ENCODE measurements at regions not wholly inside any gene's neighbourhood (a gene's known extent, or its start where the extent isn't known, plus 50 kb on each side); places are given as distances from the start of the nearest gene placed in this dataset.
A peak's percentile ranks its signal among the peaks of the same experiment; 100 is the strongest.

DNA sequence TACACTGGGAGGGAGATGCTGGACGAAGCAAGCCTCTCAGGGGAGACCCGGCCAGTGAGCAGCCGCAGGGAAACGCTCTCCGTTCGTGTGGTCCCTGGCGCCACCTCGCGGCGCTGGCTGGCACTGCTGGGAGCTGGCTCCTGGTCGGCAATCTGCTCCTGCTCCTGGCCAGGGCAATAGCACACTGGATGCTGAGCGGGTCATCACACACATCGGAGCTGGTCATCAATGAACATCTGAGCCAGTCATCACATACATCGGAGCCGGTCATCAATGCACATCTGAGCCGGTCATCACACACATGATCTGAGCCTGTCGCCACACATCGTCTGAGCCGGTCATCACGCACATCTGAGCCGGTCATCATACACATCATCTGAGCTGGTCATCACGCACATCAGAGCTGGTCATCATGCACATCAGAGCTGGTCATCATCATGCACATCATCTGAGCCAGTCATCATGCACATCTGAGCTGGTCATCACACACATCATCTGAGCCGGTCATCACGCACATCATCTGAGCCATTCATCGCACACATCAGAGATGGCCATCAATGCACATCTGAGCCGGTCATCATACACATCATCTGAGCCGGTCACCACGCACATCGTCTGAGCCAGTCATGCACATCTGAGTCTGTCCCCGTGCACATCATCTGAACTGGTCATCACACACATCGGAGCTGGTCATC is 217.3 kb downstream of the RBFOX3 start:
- Mint-ChIP-seq H3K27me3 (ENCODE audit: low read depth) (peaks cover 21% of the 10 kb centered on the region), H3K27ac (no peak overlapping the region)
- POLR2A ChIA-PET = interaction anchor here (1.2 kb wide), 1 partner anchor 306 kb away, joined by 3 read pairs; no protein-coding TSS in a partner anchor

DNA sequence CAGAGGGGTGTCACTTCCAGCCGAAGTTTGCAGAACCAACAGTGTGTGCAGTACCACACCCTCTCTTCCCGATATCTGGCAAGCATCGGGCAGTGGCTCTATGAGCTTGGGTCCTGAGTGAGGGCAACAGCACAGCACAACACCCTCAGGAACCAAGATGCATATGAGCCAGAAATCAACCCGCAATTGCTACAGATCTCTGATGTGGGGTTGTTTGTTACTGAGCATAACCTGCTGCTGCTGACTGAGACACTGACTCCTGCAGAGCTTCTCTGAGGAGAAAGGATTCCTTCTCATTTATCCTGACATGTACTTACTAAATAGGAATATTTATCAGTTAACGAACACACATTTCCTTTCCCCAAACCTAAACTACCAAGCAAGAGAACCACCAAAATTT is 218.3 kb downstream of the RBFOX3 start:
- DNase-seq (ENCODE audit: low spot score) = no peak
- peaks cover 6% of the 10 kb centered on the region; the same call in 1 of the 2 replicates for H3K4me1 Mint-ChIP-seq
- TF ChIP-seq, protein P1, sequence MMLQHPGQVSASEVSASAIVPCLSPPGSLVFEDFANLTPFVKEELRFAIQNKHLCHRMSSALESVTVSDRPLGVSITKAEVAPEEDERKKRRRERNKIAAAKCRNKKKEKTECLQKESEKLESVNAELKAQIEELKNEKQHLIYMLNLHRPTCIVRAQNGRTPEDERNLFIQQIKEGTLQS (CRISPR knock-in tag; conservative IDR thresholded peaks at IDR 0.05) = no peak
- TF ChIP-seq FOXJ3 (CRISPR knock-in tag; IDR thresholded peaks at IDR 0.05; ENCODE audit: borderline replicate concordance) (no peak), ESRRA (CRISPR knock-in tag; IDR thresholded peaks at IDR 0.05; ENCODE audit: borderline replicate concordance) (no peak), ZNF317 (CRISPR knock-in tag; IDR thresholded peaks at IDR 0.05; ENCODE audit: borderline replicate concordance, low read depth) (no peak)
- TF ChIP-seq, protein P2, sequence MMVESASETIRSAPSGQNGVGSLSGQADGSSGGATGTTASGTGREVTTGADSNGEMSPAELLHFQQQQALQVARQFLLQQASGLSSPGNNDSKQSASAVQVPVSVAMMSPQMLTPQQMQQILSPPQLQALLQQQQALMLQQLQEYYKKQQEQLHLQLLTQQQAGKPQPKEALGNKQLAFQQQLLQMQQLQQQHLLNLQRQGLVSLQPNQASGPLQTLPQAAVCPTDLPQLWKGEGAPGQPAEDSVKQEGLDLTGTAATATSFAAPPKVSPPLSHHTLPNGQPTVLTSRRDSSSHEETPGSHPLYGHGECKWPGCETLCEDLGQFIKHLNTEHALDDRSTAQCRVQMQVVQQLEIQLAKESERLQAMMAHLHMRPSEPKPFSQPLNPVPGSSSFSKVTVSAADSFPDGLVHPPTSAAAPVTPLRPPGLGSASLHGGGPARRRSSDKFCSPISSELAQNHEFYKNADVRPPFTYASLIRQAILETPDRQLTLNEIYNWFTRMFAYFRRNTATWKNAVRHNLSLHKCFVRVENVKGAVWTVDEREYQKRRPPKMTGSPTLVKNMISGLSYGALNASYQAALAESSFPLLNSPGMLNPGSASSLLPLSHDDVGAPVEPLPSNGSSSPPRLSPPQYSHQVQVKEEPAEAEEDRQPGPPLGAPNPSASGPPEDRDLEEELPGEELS (CRISPR knock-in tag; IDR thresholded peaks at IDR 0.05) = no peak
- CTCF ChIA-PET = interaction anchor here (0.9 to 6.2 kb wide), 53 partner anchors 9 to 350 kb away, joined by 3 to 162 read pairs (median 6); partner anchors contain the start of gene ENGASE
- no peak overlapping the region for H3K4me3 Mint-ChIP-seq
- H3K27me3 Mint-ChIP-seq (ENCODE audit: low read depth) = peaks cover 21% of the 10 kb centered on the region
- no peaks in the 10 kb centered on the region for H3K36me3 Mint-ChIP-seq
- H3K27ac Mint-ChIP-seq = no peak overlapping the region
- no peak for ATAC-seq
- H3K9me3 Mint-ChIP-seq = peaks cover 4% of the 10 kb centered on the region
- POLR2A ChIA-PET = interaction anchor here (1.2 kb wide), 1 partner anchor 305 kb away, joined by 3 read pairs; no protein-coding TSS in a partner anchor

More for the DNA sequence above, 217.3 kb downstream of the RBFOX3 start:
- TF ChIP-seq FOXP1 (CRISPR knock-in tag; IDR thresholded peaks at IDR 0.05; ENCODE audit: borderline replicate concordance) (peak; percentile 58; the same call in 1 of the 2 replicates), ZNF671 (CRISPR knock-in tag; IDR thresholded peaks at IDR 0.05) (no peak)
- TF ChIP-seq, protein P3, sequence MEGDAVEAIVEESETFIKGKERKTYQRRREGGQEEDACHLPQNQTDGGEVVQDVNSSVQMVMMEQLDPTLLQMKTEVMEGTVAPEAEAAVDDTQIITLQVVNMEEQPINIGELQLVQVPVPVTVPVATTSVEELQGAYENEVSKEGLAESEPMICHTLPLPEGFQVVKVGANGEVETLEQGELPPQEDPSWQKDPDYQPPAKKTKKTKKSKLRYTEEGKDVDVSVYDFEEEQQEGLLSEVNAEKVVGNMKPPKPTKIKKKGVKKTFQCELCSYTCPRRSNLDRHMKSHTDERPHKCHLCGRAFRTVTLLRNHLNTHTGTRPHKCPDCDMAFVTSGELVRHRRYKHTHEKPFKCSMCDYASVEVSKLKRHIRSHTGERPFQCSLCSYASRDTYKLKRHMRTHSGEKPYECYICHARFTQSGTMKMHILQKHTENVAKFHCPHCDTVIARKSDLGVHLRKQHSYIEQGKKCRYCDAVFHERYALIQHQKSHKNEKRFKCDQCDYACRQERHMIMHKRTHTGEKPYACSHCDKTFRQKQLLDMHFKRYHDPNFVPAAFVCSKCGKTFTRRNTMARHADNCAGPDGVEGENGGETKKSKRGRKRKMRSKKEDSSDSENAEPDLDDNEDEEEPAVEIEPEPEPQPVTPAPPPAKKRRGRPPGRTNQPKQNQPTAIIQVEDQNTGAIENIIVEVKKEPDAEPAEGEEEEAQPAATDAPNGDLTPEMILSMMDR (IDR thresholded peaks at IDR 0.05) = peak; percentile 97
- TF ChIP-seq, protein P4, sequence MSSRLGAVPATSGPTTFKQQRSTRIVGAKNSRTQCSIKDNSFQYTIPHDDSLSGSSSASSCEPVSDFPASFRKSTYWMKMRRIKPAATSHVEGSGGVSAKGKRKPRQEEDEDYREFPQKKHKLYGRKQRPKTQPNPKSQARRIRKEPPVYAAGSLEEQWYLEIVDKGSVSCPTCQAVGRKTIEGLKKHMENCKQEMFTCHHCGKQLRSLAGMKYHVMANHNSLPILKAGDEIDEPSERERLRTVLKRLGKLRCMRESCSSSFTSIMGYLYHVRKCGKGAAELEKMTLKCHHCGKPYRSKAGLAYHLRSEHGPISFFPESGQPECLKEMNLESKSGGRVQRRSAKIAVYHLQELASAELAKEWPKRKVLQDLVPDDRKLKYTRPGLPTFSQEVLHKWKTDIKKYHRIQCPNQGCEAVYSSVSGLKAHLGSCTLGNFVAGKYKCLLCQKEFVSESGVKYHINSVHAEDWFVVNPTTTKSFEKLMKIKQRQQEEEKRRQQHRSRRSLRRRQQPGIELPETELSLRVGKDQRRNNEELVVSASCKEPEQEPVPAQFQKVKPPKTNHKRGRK (CRISPR knock-in tag; IDR thresholded peaks at IDR 0.05; ENCODE audit: borderline replicate concordance) = no peak
- Mint-ChIP-seq H3K36me3 (no peaks in the 10 kb centered on the region), H3K4me3 (no peak overlapping the region), H3K9me3 (peaks cover 4% of the 10 kb centered on the region), H3K4me1 (peaks cover 3% of the 10 kb centered on the region; the same call in 1 of the 2 replicates)
- ATAC-seq = peak; percentile 70
- CTCF ChIA-PET = interaction anchor here (0.5 to 6.2 kb wide), 61 partner anchors 8 to 862 kb away, joined by 3 to 162 read pairs (median 4); partner anchors contain the start of gene ENGASE
- DNase-seq (ENCODE audit: low spot score) = peak; percentile 93

DNA sequence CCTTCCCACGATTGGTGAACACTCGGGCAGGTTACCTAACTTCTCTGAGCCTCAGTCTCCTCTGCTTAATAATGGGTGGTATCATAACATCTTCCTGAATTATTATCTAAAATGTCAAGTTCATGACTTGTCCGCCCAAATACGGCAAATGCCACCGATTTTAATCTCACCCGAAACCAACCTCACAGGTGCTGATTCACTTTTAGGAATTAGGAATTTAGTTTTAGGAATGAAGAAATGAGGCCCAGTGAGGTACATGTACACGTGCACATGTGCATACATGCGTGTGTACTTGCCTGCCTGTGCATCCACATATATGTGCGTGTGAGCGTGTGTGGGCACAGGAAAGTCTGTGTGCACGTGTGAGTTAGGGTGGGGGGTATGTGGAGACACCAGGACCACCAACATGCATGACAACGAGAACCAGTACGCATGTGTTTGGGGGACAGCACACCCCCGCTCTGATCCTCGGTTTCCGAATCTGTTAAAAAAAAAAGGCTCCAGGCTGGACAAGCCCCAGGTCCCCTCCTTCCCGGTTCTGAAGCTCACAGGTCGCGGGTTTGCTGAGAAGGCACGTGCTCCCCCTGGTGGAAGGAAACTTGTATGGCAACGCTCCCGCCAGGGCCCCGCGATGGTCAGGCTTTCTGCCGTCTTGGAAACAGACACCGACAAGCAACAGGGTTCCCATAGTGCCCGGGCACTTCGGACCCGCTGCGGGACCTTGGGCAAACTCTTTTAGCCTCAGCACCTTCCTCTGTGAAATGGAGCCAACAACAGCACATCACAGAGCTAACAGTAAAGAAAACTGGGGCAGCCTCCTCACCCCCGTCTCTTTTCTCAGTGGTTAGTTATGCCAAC is 219.2 kb downstream of the RBFOX3 start:
- peaks cover 21% of the 10 kb centered on the region for H3K27me3 Mint-ChIP-seq (ENCODE audit: low read depth)
- ATAC-seq = peak; percentile 58
- CTCF ChIA-PET = interaction anchor here (0.5 to 6.2 kb wide), 71 partner anchors 10 to 983 kb away, joined by 3 to 162 read pairs (median 4); partner anchors contain the start of gene ENGASE

More for the DNA sequence above, 219.2 kb downstream of the RBFOX3 start:
- H3K36me3 Mint-ChIP-seq = no peaks in the 10 kb centered on the region
- POLR2A ChIA-PET = interaction anchor here (0.6 to 1.1 kb wide), 2 partner anchors 248 to 304 kb away, joined by 3 read pairs; no protein-coding TSS in a partner anchor
- no peak overlapping the region for H3K4me3 Mint-ChIP-seq
- DNase-seq (ENCODE audit: low spot score) = peak; percentile 90
- TF ChIP-seq, protein P3 (IDR thresholded peaks at IDR 0.05) = peak; percentile 83
- no peak for TF ChIP-seq NR1H2 (CRISPR knock-in tag; IDR thresholded peaks at IDR 0.05)
- peaks cover 6% of the 10 kb centered on the region; the same call in 1 of the 2 replicates for H3K4me1 Mint-ChIP-seq
- no peak overlapping the region for H3K27ac Mint-ChIP-seq
- H3K9me3 Mint-ChIP-seq = peaks cover 4% of the 10 kb centered on the region

Data from WTC11 (cell line).